ENCODE measurements at regions not wholly inside any gene's neighbourhood (a gene's known extent, or its start where the extent isn't known, plus 50 kb on each side); places are given as distances from the start of the nearest gene placed in this dataset.

DNA sequence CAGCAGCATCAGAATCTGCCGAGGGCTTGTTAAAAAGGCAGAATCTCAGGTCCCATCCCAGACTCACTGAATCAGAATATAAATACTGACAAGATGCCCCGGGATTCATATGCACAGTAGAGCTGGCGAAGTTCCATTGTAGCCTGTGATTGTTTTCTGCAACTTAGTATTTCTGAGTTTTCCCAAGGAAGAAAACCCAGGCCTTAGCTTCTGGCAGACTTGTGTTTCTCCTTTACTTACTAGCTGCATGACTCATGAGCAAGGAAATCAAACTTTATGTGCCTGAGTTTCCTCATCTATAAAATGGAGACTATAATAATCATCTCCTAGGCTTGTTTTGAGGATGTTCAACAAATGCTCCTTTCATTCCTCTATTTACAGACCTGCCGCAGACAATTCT lies 278.5 kb upstream of the PLEKHG7 start:
- TF ChIP-seq, protein P1, sequence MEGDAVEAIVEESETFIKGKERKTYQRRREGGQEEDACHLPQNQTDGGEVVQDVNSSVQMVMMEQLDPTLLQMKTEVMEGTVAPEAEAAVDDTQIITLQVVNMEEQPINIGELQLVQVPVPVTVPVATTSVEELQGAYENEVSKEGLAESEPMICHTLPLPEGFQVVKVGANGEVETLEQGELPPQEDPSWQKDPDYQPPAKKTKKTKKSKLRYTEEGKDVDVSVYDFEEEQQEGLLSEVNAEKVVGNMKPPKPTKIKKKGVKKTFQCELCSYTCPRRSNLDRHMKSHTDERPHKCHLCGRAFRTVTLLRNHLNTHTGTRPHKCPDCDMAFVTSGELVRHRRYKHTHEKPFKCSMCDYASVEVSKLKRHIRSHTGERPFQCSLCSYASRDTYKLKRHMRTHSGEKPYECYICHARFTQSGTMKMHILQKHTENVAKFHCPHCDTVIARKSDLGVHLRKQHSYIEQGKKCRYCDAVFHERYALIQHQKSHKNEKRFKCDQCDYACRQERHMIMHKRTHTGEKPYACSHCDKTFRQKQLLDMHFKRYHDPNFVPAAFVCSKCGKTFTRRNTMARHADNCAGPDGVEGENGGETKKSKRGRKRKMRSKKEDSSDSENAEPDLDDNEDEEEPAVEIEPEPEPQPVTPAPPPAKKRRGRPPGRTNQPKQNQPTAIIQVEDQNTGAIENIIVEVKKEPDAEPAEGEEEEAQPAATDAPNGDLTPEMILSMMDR (IDR thresholded peaks at IDR 0.05), result no peak
- no peak for TF ChIP-seq POLR2A (IDR thresholded peaks at IDR 0.05)
- TF ChIP-seq POLR2AphosphoS5 (IDR thresholded peaks at IDR 0.05), result no peak
